Astrocyte of the cerebellum (primary cell): ENCODE measurements at regions not wholly inside any gene's neighbourhood (a gene's known extent, or its start where the extent isn't known, plus 50 kb on each side); places are given as distances from the start of the nearest gene placed in this dataset.

Source experiments
- DNase-seq: peaks from one replicate; pipeline ENCODE4 v3.0.0-alpha.2; 2011; ENCODE audit warnings: low read depth
- H3K4me3 ChIP-seq: 2 replicates; pipeline ENCODE4 v1.5.1; 2011; ENCODE audit warnings: mild to moderate bottlenecking, low read depth, low read length, moderate library complexity
- in situ Hi-C: cut with HindIII; loops from 2 replicates; pipeline ENCODE4 v1.10.0; 2017; ENCODE audit warnings: low sequenced_read_pairs
- TF ChIP-seq, protein P1 (sequence below): IDR thresholded peaks from 2 replicates; pipeline ENCODE4 v1.5.1; 2012; ENCODE audit warnings: low read length, low read depth, moderate library complexity, mild to moderate bottlenecking; ENCODE audit errors: missing control alignments

DNA sequence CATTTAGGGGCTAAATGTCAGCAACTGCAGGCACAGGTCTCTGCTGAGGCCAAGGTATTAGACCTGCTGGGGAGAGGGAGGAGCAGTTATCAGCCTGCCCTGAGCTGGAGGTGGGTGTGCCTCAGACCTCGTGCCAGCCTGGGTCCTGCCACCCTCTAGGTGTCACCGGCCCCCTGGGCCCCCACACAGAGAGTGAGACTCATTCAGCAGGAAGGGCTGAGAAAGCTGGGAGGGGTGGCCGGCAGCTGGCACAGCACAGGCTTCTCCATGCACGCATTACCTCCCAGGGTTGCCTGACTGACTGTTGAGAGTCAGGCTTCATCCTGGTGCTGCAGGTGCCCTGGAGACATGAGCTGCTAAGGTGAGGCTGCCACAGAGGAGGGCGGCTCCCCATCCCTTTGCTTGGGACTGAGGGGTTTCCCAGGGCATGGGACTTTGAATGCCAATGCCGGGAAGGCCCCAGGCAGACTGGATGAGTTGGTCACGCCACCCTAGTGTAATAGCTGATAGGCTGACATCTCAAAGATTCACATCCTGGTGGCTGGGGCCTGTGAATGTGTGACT, 75.3 kb upstream of the C14orf180 start:
- in situ Hi-C loops = no loop called here
- TF ChIP-seq, protein P1, sequence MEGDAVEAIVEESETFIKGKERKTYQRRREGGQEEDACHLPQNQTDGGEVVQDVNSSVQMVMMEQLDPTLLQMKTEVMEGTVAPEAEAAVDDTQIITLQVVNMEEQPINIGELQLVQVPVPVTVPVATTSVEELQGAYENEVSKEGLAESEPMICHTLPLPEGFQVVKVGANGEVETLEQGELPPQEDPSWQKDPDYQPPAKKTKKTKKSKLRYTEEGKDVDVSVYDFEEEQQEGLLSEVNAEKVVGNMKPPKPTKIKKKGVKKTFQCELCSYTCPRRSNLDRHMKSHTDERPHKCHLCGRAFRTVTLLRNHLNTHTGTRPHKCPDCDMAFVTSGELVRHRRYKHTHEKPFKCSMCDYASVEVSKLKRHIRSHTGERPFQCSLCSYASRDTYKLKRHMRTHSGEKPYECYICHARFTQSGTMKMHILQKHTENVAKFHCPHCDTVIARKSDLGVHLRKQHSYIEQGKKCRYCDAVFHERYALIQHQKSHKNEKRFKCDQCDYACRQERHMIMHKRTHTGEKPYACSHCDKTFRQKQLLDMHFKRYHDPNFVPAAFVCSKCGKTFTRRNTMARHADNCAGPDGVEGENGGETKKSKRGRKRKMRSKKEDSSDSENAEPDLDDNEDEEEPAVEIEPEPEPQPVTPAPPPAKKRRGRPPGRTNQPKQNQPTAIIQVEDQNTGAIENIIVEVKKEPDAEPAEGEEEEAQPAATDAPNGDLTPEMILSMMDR = no peak

DNA sequence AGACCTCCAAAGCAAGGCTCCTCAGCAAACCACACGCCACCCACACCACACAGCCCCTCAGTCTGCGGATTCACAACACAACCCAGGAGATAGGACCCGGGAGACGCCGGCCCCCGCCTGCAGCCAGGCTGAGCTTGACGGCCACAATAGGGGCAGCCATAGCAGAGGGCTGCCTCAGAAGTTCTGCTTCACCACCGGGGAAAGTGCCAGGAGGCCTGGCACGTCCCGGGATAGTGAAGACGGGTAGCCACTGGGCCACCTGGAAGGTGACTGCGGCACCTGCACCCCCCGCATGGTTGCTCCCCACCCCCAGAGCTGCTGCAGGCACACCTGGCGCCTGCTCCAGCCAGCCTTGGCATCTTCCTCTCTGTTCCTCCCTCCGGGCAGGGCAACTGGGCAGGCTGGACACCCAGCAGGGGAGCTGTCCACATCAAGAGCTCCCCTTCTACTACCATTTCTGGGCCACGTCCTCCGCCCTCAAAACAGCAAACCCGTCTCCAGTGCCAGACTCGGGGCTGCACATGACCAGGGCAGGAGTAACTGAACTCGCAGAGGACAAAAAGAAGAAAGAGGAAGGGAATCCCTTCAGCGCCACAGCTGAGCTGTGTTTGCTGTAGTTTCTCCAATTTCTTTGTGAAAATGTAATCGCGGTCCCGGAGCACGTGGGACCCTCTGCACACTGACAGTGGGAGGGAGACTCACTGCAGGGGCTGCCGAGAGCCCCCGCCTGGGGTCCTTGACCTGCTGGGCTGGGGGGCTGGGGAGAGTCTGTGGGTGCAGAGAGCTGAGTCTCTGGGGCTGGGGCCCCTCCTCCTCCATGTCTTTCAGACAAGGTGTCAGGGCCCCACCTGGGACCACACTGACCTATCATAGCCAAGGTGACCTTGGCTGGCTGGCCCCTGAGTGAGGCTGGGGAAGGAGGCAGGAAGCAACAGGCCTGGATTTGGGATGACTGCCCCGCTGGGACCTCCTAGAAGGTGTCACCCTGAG, 74.2 kb upstream of the C14orf180 start:
- no peak overlapping the region for H3K4me3 ChIP-seq
- TF ChIP-seq, protein P1 = no peak
- DNase-seq = no peak
- in situ Hi-C loops = no loop called here

More for the DNA sequence above, 75.3 kb upstream of the C14orf180 start:
- H3K4me3 ChIP-seq = no peak overlapping the region
- DNase-seq = no peak

DNA sequence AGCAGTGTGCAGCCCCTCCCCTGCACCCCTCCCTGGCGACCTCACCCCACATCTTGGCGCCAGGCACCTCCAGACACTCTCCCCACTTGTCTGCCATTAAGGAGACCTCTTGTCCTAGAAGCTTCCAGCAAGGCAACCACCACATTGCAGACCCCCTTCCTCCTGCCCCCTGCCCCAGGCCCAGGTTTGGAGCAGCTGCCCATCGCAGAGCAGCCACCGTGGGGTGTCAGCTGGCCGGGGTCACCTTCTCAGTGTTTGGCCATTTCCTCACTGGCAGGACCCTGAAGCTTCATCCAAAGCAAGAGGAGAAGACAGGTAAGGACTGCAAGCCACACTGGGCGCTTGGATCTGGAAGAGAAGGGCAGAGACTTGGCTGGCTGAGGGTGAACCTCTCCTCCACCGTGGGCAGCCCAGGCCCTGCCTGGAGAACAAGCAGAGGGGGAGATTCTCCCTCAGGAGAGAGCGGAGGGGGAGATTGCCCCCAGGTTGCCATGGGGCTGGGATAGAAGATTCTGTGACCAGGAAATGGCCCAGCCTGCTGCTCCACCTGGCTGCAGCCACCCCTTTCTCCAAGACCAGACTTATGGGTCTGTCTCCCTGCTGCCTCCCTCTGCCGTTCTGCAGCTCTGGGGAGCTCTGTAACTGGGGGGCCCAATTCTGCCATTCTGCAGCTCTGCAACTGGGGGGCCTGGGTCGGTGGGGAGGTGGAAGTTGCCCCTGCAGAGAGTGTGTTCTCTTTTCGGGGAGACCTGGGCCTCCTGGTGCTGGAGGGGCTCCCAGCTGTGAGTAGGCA, 72.9 kb upstream of the C14orf180 start:
- TF ChIP-seq, protein P1 = no peak
- DNase-seq = no peak
- H3K4me3 ChIP-seq = no peak overlapping the region
- in situ Hi-C loops = no loop called here

DNA sequence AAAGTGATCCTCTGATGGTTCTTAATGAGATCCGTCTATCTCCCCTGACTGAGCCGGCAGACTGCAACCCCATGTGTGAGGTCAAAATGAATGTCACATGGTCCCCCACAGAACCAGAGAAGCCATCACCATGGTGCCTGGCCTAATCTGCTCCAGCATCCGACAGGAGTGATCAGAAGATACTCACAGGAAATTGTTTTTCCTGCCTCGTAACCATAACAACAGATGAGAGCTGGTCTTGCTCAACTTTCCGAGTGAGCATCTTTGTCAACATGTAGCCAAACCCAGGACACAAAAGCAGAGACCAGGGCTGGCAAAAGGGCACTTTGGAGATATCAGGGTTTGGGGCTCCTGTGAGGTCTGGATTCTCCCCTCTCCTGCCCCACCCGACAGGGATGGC, 72.1 kb upstream of the C14orf180 start:
- TF ChIP-seq, protein P1 = no peak
- no peak for DNase-seq
- in situ Hi-C loops = no loop called here
- no peak overlapping the region for H3K4me3 ChIP-seq

DNA sequence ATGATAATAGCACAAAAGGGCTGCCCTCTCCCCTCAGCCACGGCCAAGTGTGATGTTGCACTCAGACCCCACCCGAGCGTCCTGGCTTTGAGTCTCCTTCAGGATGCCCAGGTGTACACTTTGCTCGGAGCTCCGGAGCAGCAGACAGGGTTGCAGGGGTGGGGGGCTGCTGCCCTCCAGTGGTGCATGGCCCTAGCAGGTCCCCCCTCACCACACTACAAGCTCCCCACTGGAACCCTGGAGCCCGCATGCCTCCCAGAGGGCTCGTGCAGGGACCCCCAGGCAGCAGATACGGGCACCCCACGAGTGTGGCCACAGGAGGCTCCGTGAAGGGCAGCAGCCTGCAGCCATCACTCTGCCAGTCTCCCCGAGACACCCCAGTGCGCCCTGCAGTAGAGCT, 69.9 kb upstream of the C14orf180 start:
- no peak for DNase-seq
- in situ Hi-C loops = no loop called here
- TF ChIP-seq, protein P1 = no peak
- no peak overlapping the region for H3K4me3 ChIP-seq

DNA sequence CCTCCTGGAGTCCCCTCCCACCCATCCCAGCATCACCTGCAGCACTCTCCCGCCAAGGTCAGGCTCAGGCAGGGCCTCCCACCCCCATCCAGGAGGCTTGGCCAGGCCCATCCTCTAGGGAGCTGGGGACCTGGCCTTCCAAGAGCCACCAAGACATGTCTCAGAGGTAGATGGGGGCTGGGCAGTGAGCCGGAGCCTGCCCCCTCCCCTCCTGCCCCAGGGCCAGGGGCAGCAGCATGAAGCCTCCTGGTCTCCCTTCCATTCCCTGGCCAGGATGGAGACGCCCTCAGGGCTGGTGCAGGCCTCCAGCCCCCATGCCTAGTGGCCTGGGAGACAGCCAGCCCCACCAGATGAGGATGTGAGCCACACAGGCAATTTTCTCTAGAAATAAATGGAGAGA, 69.3 kb upstream of the C14orf180 start:
- TF ChIP-seq, protein P1 = no peak
- no peak for DNase-seq

More for the DNA sequence above, 69.3 kb upstream of the C14orf180 start:
- in situ Hi-C loops = no loop called here
- no peak overlapping the region for H3K4me3 ChIP-seq
